HAP-1 (cell line): ENCODE measurements at regions not wholly inside any gene's neighbourhood (a gene's known extent, or its start where the extent isn't known, plus 50 kb on each side); places are given as distances from the start of the nearest gene placed in this dataset.
"Not testable (repeated sequence)": the region's sequence is repeated elsewhere in the genome, so short reads cannot be mapped to it uniquely, and the experiment has no call there.

Experiments
- DNase-seq, 2 experiments: peaks; one replicate each; pipeline ENCODE4 v3.0.0-alpha.2; 2016 to 2020; ENCODE audit warnings: low spot score in 2 of 2
- H3K27me3 ChIP-seq: fragments of 250-450 bp; sonication (Bioruptor Pico); 2 replicates; pipeline ENCODE4 v1.5.1; 2020; ENCODE audit warnings: low read depth, mild to moderate bottlenecking, moderate library complexity
- H3K36me3 ChIP-seq: fragments of 250-450 bp; sonication (Bioruptor Pico); replicated peaks from 2 replicates; pipeline ENCODE4 v1.5.1; 2020; ENCODE audit warnings: mild to moderate bottlenecking
- H3K4me1 ChIP-seq: fragments of 250-450 bp; sonication (Bioruptor Pico); 2 replicates; pipeline ENCODE4 v1.5.1; 2020; ENCODE audit warnings: mild to moderate bottlenecking
- H3K4me3 ChIP-seq: fragments of 250-450 bp; sonication (Bioruptor Pico); 2 replicates; pipeline ENCODE4 v1.5.1; 2020; ENCODE audit warnings: mild to moderate bottlenecking, moderate library complexity
- H3K9me3 ChIP-seq: fragments of 250-450 bp; sonication (Bioruptor Pico); 2 replicates; pipeline ENCODE4 v1.5.1; 2020; ENCODE audit warnings: mild to moderate bottlenecking, moderate library complexity
- in situ Hi-C: fragments of 300-500 bp; cut with MboI; formaldehyde crosslinking; loops from 3 replicates; pipeline ENCODE4 v1.14.3; 2020; ENCODE audit warnings: low sequenced_read_pairs, inconsistent platforms, mixed read lengths

GRCh38 chr7:20911081-20911480 is 124.4 kb upstream of the SP8 start:
- Histone ChIP-seq H3K36me3 (no peaks in the 10 kb centered on the region), H3K4me3 (no peak overlapping the region), H3K9me3 (no peaks in the 10 kb centered on the region), H3K27me3 (no peaks in the 10 kb centered on the region), H3K4me1 (peaks cover 4% of the 10 kb centered on the region)
- DNase-seq, result no peak
- in situ Hi-C loops, result no loop called here

- Histone ChIP-seq H3K4me1 (peaks cover 24% of the 10 kb centered on the region), H3K4me3 (no peak overlapping the region), H3K9me3 (no peaks in the 10 kb centered on the region), H3K27me3 (no peaks in the 10 kb centered on the region), H3K36me3 (no peaks in the 10 kb centered on the region)
- in situ Hi-C loops, result no loop called here
- no peak for DNase-seq
Observed at GRCh38 chr7:20913853-20914252, 127.2 kb upstream of the SP8 start.

GRCh38 chr7:20916311-20916710 is 129.6 kb upstream of the SP8 start:
- peaks cover 24% of the 10 kb centered on the region for H3K4me1 ChIP-seq
- H3K4me3 ChIP-seq, result no peak overlapping the region
- H3K9me3 ChIP-seq, result no peaks in the 10 kb centered on the region
- in situ Hi-C loops, result no loop called here
- DNase-seq, result peak in 1 of 2 experiments; percentile 11
- H3K27me3 ChIP-seq, result no peaks in the 10 kb centered on the region
- no peaks in the 10 kb centered on the region for H3K36me3 ChIP-seq

GRCh38 chr7:20917603-20918002 is 130.9 kb upstream of the SP8 start:
- peak in 1 of 2 experiments; percentile 36 for DNase-seq
- peaks cover 24% of the 10 kb centered on the region for H3K4me1 ChIP-seq
- H3K36me3 ChIP-seq, result no peaks in the 10 kb centered on the region
- in situ Hi-C loops, result no loop called here
- no peak overlapping the region for H3K4me3 ChIP-seq
- H3K9me3 ChIP-seq, result no peaks in the 10 kb centered on the region
- H3K27me3 ChIP-seq, result no peaks in the 10 kb centered on the region

- DNase-seq, result peak; percentile 38 to 56
- in situ Hi-C loops, result no loop called here
- Histone ChIP-seq H3K4me3 (no peak overlapping the region), H3K4me1 (peaks cover 24% of the 10 kb centered on the region), H3K27me3 (no peaks in the 10 kb centered on the region), H3K9me3 (no peaks in the 10 kb centered on the region), H3K36me3 (no peaks in the 10 kb centered on the region)
Observed at GRCh38 chr7:20918156-20918555, 131.5 kb upstream of the SP8 start.

GRCh38 chr7:20927178-20927577 is 140.5 kb upstream of the SP8 start:
- H3K36me3 ChIP-seq, H3K4me1 ChIP-seq, H3K4me3 ChIP-seq, DNase-seq, H3K27me3 ChIP-seq, in situ Hi-C loops, H3K9me3 ChIP-seq: not testable (repeated sequence)

- Histone ChIP-seq H3K4me1 (no peaks in the 10 kb centered on the region), H3K36me3 (no peaks in the 10 kb centered on the region), H3K9me3 (no peaks in the 10 kb centered on the region), H3K27me3 (no peaks in the 10 kb centered on the region), H3K4me3 (no peak overlapping the region)
- no peak for DNase-seq
- in situ Hi-C loops, result no loop called here
Observed at GRCh38 chr7:20927976-20928375, 141.3 kb upstream of the SP8 start.

- H3K9me3 ChIP-seq, result no peaks in the 10 kb centered on the region
- in situ Hi-C loops, result no loop called here
- no peak for DNase-seq
- no peaks in the 10 kb centered on the region for H3K27me3 ChIP-seq
- H3K36me3 ChIP-seq, result no peaks in the 10 kb centered on the region
- no peaks in the 10 kb centered on the region for H3K4me1 ChIP-seq
- H3K4me3 ChIP-seq, result no peak overlapping the region
Observed at GRCh38 chr7:20929199-20929598, 142.5 kb upstream of the SP8 start.

GRCh38 chr7:20931739-20932138 is 145.1 kb upstream of the SP8 start:
- in situ Hi-C loops, result no loop called here

GRCh38 chr7:20932785-20933527 is 146.3 kb upstream of the SP8 start:
- H3K36me3 ChIP-seq, result no peaks in the 10 kb centered on the region
- no peaks in the 10 kb centered on the region for H3K4me1 ChIP-seq
- no peak overlapping the region for H3K4me3 ChIP-seq
- no peak for DNase-seq
- H3K9me3 ChIP-seq, result no peaks in the 10 kb centered on the region
- in situ Hi-C loops, result no loop called here
- peaks cover 3% of the 10 kb centered on the region; the same call in 1 of the 2 replicates for H3K27me3 ChIP-seq

More at GRCh38 chr7:20931739-20932138, 145.1 kb upstream of the SP8 start:
- Histone ChIP-seq H3K9me3 (no peaks in the 10 kb centered on the region), H3K4me1 (no peaks in the 10 kb centered on the region), H3K27me3 (peaks cover 3% of the 10 kb centered on the region; the same call in 1 of the 2 replicates), H3K4me3 (no peak overlapping the region), H3K36me3 (no peaks in the 10 kb centered on the region)
- DNase-seq, result no peak

- Histone ChIP-seq H3K9me3 (no peaks in the 10 kb centered on the region), H3K36me3 (no peaks in the 10 kb centered on the region), H3K27me3 (no peaks in the 10 kb centered on the region), H3K4me1 (no peaks in the 10 kb centered on the region), H3K4me3 (no peak overlapping the region)
- in situ Hi-C loops, result no loop called here
- DNase-seq, result no peak
Observed at GRCh38 chr7:20945451-20945850, 158.8 kb upstream of the SP8 start.

- H3K9me3 ChIP-seq, result no peaks in the 10 kb centered on the region
- in situ Hi-C loops, result no loop called here
- no peaks in the 10 kb centered on the region for H3K27me3 ChIP-seq
- DNase-seq, result no peak
- H3K36me3 ChIP-seq, result no peaks in the 10 kb centered on the region
- H3K4me1 ChIP-seq, result no peaks in the 10 kb centered on the region
- H3K4me3 ChIP-seq, result no peak overlapping the region
Observed at GRCh38 chr7:20952916-20953315, 166.2 kb upstream of the SP8 start.

GRCh38 chr7:20954711-20955619 is 168.3 kb upstream of the SP8 start:
- DNase-seq, result no peak
- in situ Hi-C loops, result no loop called here
- Histone ChIP-seq H3K4me3 (no peak overlapping the region), H3K36me3 (no peaks in the 10 kb centered on the region), H3K27me3 (no peaks in the 10 kb centered on the region), H3K9me3 (no peaks in the 10 kb centered on the region), H3K4me1 (no peaks in the 10 kb centered on the region)

GRCh38 chr7:20958572-20958971 is 171.9 kb upstream of the SP8 start:
- no peaks in the 10 kb centered on the region for H3K9me3 ChIP-seq
- H3K4me3 ChIP-seq, result no peak overlapping the region
- no peak for DNase-seq
- no peaks in the 10 kb centered on the region for H3K36me3 ChIP-seq
- H3K4me1 ChIP-seq, result peaks cover 8% of the 10 kb centered on the region
- in situ Hi-C loops, result no loop called here
- H3K27me3 ChIP-seq, result no peaks in the 10 kb centered on the region
